Right ventricle myocardium superior (tissue), 1 donor: ENCODE measurements at regions not wholly inside any gene's neighbourhood (a gene's known extent, or its start where the extent isn't known, plus 50 kb on each side); places are given as distances from the start of the nearest gene placed in this dataset.
A peak's percentile ranks its signal among the peaks of the same experiment; 100 is the strongest.

Experiments
- ATAC-seq: fragments of 200-7000 bp; cut with Tn5 transposase; one replicate; pipeline ENCODE4 v1.9.1; 2020; ENCODE audit warnings: mild to moderate bottlenecking; ENCODE audit not compliant: poor library complexity
- DNase-seq: peaks from one replicate; pipeline ENCODE4 v3.0.0-alpha.2; 2020
- intact Hi-C: fragments of 100-400 bp; cut with DNase I; formaldehyde crosslinking; loops from one replicate; pipeline ENCODE4 v1.11.2; 2022
- donor health status: DM: no; HTN: yes; CAD: no; lungs with severe emphysema.

GRCh38 chrX:3257471-3257870 lies 89.0 kb downstream of the MXRA5 start:
- intact Hi-C loops = no loop called here

GRCh38 chrX:3256868-3257267 lies 89.6 kb downstream of the MXRA5 start:
- ATAC-seq = no peak
- no peak for DNase-seq
- intact Hi-C loops = no loop called here

More at GRCh38 chrX:3257471-3257870, 89.0 kb downstream of the MXRA5 start:
- ATAC-seq (no peak), DNase-seq (no peak)

- ATAC-seq (no peak), DNase-seq (no peak)
- intact Hi-C loops = no loop called here
These were observed 93.7 kb downstream of the MXRA5 start for GRCh38 chrX:3252744-3253143.

GRCh38 chrX:3250966-3251365 lies 95.5 kb downstream of the MXRA5 start:
- no peak for DNase-seq
- no peak for ATAC-seq
- intact Hi-C loops = no loop called here

GRCh38 chrX:3244955-3245354 lies 101.5 kb downstream of the MXRA5 start:
- DNase-seq (no peak), ATAC-seq (no peak)
- intact Hi-C loops = no loop called here

- no peak for DNase-seq
- no peak for ATAC-seq
- intact Hi-C loops = no loop called here
These were observed 102.2 kb downstream of the MXRA5 start for GRCh38 chrX:3244203-3244743.

GRCh38 chrX:3232262-3232923 lies 114.1 kb downstream of the MXRA5 start:
- ATAC-seq (no peak), DNase-seq (no peak)
- intact Hi-C loops = no loop called here

GRCh38 chrX:3231766-3232165 lies 114.7 kb downstream of the MXRA5 start:
- no peak for ATAC-seq
- intact Hi-C loops = no loop called here
- DNase-seq = no peak

GRCh38 chrX:3230496-3230895 lies 116.0 kb downstream of the MXRA5 start:
- intact Hi-C loops = no loop called here
- DNase-seq = no peak

GRCh38 chrX:3227526-3227925 lies 118.9 kb downstream of the MXRA5 start:
- no peak for DNase-seq
- intact Hi-C loops = no loop called here
- no peak for ATAC-seq

More at GRCh38 chrX:3230496-3230895, 116.0 kb downstream of the MXRA5 start:
- ATAC-seq = no peak

GRCh38 chrX:3226087-3226486 lies 120.4 kb downstream of the MXRA5 start:
- intact Hi-C loops = no loop called here
- no peak for ATAC-seq

GRCh38 chrX:3221643-3222042 lies 124.8 kb downstream of the MXRA5 start:
- ATAC-seq (no peak), DNase-seq (no peak)
- intact Hi-C loops = no loop called here

More at GRCh38 chrX:3226087-3226486, 120.4 kb downstream of the MXRA5 start:
- DNase-seq = no peak

GRCh38 chrX:3219667-3220066 lies 126.8 kb downstream of the MXRA5 start:
- intact Hi-C loops = no loop called here
- DNase-seq = no peak
- no peak for ATAC-seq

- ATAC-seq (no peak), DNase-seq (no peak)
- intact Hi-C loops = no loop called here
These were observed 127.2 kb downstream of the MXRA5 start for GRCh38 chrX:3219231-3219630.

GRCh38 chrX:3218442-3218841 lies 128.0 kb downstream of the MXRA5 start:
- ATAC-seq (no peak), DNase-seq (no peak)
- intact Hi-C loops = no loop called here

- DNase-seq (no peak), ATAC-seq (no peak)
- intact Hi-C loops = no loop called here
These were observed 129.8 kb downstream of the MXRA5 start for GRCh38 chrX:3216581-3217180.

- intact Hi-C loops = no loop called here
- no peak for ATAC-seq
- no peak for DNase-seq
These were observed 131.2 kb downstream of the MXRA5 start for GRCh38 chrX:3215249-3215648.

GRCh38 chrX:3206314-3206713 lies 140.1 kb downstream of the MXRA5 start:
- ATAC-seq (no peak), DNase-seq (no peak)
- intact Hi-C loops = no loop called here

GRCh38 chrX:3204606-3205005 lies 141.8 kb downstream of the MXRA5 start:
- intact Hi-C loops = no loop called here
- peak; percentile 44 for DNase-seq
- peak; percentile 38 for ATAC-seq

- intact Hi-C loops = no loop called here
- no peak for ATAC-seq
- DNase-seq = no peak
These were observed 150.6 kb downstream of the MXRA5 start for GRCh38 chrX:3195845-3196244.
